Muscle layer of duodenum (tissue), 2 donors: ENCODE measurements at regions not wholly inside any gene's neighbourhood (a gene's known extent, or its start where the extent isn't known, plus 50 kb on each side); places are given as distances from the start of the nearest gene placed in this dataset.
"Not testable (repeated sequence)": the region's sequence is repeated elsewhere in the genome, so short reads cannot be mapped to it uniquely, and the experiment has no call there.

Experiments
- H3K27ac ChIP-seq: one replicate; pipeline ENCODE4 v1.7.0; 2013; ENCODE audit warnings: mild to moderate bottlenecking, low read length
- H3K27me3 ChIP-seq: one replicate; pipeline ENCODE4 v1.7.0; 2013; ENCODE audit warnings: low read depth, mild to moderate bottlenecking, control low read depth, low read length
- H3K36me3 ChIP-seq, 2 donors: one replicate each; pipeline ENCODE4 v1.7.0; 2013; ENCODE audit warnings: low read length in 2 of 2, control low read depth in 1 of 2, mild to moderate bottlenecking in 1 of 2; ENCODE audit not compliant: insufficient read depth in 2 of 2, control insufficient read depth in 1 of 2
- H3K4me1 ChIP-seq, 2 donors: one replicate each; pipeline ENCODE4 v1.7.0; 2013; ENCODE audit warnings: low read length in 2 of 2, mild to moderate bottlenecking in 2 of 2, control low read depth in 1 of 2, moderate library complexity in 1 of 2; ENCODE audit not compliant: insufficient read depth in 2 of 2, control insufficient read depth in 1 of 2
- H3K4me3 ChIP-seq, 2 donors: one replicate each; pipeline ENCODE4 v1.7.0; 2013; ENCODE audit warnings: low read length in 2 of 2, low read depth in 1 of 2, mild to moderate bottlenecking in 1 of 2
- H3K9me3 ChIP-seq, 2 donors: one replicate each; pipeline ENCODE4 v1.7.0; 2013; ENCODE audit warnings: low read length in 2 of 2, control low read depth in 1 of 2, mild to moderate bottlenecking in 1 of 2; ENCODE audit not compliant: control insufficient read depth in 1 of 2
- donor health status: healthy.

- H3K9me3 ChIP-seq, H3K27ac ChIP-seq, H3K27me3 ChIP-seq, H3K36me3 ChIP-seq, H3K4me3 ChIP-seq: not testable (repeated sequence)
- peaks cover 0 to 10% of the 10 kb centered on the region in 2 donors for H3K4me1 ChIP-seq
Measured at GRCh38 chr22:22056809-22057594, 74.4 kb upstream of the TOP3B start.

- not testable (repeated sequence) for H3K27ac ChIP-seq, H3K4me1 ChIP-seq, H3K4me3 ChIP-seq, H3K27me3 ChIP-seq, H3K9me3 ChIP-seq, H3K36me3 ChIP-seq
Measured at GRCh38 chr22:22052548-22053139, 70.1 kb upstream of the TOP3B start.

- not testable (repeated sequence) for H3K27me3 ChIP-seq, H3K4me1 ChIP-seq, H3K36me3 ChIP-seq, H3K9me3 ChIP-seq, H3K4me3 ChIP-seq, H3K27ac ChIP-seq
Measured at GRCh38 chr22:22051032-22051431, 68.4 kb upstream of the TOP3B start.

DNA sequence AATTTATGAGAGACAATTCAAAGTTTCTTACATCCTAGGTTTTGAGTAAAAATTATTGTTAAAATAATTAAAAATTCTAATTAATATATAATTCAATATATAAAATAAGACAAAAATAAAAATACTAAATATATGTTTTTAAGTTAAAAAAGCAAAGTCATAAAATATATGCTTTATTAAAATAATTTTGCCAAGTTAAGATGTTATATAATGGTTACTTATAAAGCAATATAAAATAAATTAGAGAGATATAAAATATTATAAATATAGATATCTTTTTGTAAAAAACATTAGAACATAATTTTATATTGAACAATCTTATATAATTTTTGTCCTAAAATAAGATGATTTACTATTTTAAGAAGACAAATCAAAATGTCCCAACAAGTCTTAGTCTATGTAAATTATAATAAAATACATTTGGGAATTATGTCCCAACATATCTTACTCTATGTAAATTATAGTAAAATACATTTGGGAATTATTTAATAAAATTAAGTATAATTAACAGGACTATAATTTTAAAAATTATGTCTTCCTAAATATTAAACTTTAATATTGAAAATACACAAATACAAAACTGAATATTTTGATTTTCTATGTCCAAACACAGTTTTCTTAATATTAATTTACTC lies 67.7 kb upstream of the TOP3B start:
- H3K27ac ChIP-seq: no peak overlapping the region
- no peak overlapping the region for H3K4me3 ChIP-seq
- H3K36me3 ChIP-seq: no peaks in the 10 kb centered on the region
- no peaks in the 10 kb centered on the region for H3K9me3 ChIP-seq
- H3K27me3 ChIP-seq: no peaks in the 10 kb centered on the region
- H3K4me1 ChIP-seq: no peaks in the 10 kb centered on the region

- H3K36me3 ChIP-seq: no peaks in the 10 kb centered on the region
- H3K9me3 ChIP-seq: no peaks in the 10 kb centered on the region
- H3K27ac ChIP-seq: no peak overlapping the region
- H3K27me3 ChIP-seq: no peaks in the 10 kb centered on the region
- H3K4me3 ChIP-seq: no peak overlapping the region
- no peaks in the 10 kb centered on the region for H3K4me1 ChIP-seq
Measured at GRCh38 chr22:22049684-22050083, 67.1 kb upstream of the TOP3B start.

- no peak overlapping the region for H3K27ac ChIP-seq
- H3K4me3 ChIP-seq: no peak overlapping the region
- no peaks in the 10 kb centered on the region for H3K27me3 ChIP-seq
Measured at GRCh38 chr22:22048981-22049531, 66.5 kb upstream of the TOP3B start.

DNA sequence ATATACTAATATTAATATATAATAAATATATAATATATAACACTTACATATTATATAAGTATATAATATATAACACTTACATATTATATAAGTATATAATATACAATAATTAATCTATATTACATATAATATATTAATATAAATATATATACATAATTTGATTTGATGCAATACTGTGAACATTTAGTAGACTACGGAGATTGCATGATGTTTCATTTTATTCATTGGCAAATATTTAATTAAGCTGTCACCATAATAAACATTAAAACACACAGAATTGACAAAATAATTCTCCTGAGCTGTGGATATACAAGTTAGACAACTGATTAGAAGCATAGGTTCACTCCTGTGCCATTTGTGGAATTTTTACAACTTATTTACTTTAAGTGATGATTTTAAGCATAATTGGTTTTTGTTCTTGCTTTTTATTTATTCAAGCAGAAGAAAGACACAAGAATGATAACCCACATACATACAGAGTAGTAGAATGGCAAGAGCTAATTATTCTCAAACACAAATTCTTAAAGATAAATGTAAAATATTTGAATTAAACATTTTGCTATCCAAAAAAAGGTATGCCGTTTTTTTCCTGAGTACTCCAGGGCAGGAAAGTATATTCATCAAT lies 65.8 kb upstream of the TOP3B start:
- H3K27ac ChIP-seq: no peak overlapping the region
- H3K4me3 ChIP-seq: no peak overlapping the region
- no peaks in the 10 kb centered on the region for H3K9me3 ChIP-seq
- no peaks in the 10 kb centered on the region for H3K4me1 ChIP-seq
- no peaks in the 10 kb centered on the region for H3K27me3 ChIP-seq
- no peaks in the 10 kb centered on the region for H3K36me3 ChIP-seq

More at GRCh38 chr22:22048981-22049531, 66.5 kb upstream of the TOP3B start:
- H3K36me3 ChIP-seq: no peaks in the 10 kb centered on the region
- H3K4me1 ChIP-seq: no peaks in the 10 kb centered on the region
- no peaks in the 10 kb centered on the region for H3K9me3 ChIP-seq

DNA sequence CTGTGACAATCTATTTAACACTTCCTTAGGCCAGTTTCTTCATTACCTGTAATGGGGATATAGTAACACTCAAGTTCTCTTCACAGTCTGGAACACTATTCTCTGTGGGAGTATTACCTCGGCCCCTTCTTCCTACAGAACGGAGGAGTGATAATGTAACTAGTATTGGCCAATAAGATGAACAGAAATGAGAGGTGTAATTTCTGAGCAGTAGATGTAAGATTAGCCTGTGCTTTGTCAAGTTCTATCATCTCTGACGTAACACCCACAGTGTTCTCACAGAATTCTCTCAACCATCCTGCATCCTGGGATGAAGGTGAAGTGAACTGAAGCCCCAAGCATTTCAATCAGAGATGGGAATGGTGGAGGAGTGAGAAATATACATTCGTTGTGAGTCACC lies 65.2 kb upstream of the TOP3B start:
- Histone ChIP-seq H3K27me3 (no peaks in the 10 kb centered on the region), H3K4me3 (no peak overlapping the region), H3K27ac (no peak overlapping the region), H3K4me1 (no peaks in the 10 kb centered on the region), H3K36me3 (no peaks in the 10 kb centered on the region), H3K9me3 (no peaks in the 10 kb centered on the region)

- Histone ChIP-seq H3K27ac (no peak overlapping the region), H3K36me3 (no peaks in the 10 kb centered on the region), H3K9me3 (no peaks in the 10 kb centered on the region), H3K4me3 (no peak overlapping the region), H3K4me1 (no peaks in the 10 kb centered on the region), H3K27me3 (no peaks in the 10 kb centered on the region)
Measured at GRCh38 chr22:22047266-22047665, 64.7 kb upstream of the TOP3B start.

GRCh38 chr22:22046370-22046769 lies 63.8 kb upstream of the TOP3B start:
- Histone ChIP-seq H3K27ac (no peak overlapping the region), H3K4me3 (no peak overlapping the region), H3K4me1 (no peaks in the 10 kb centered on the region), H3K9me3 (no peaks in the 10 kb centered on the region), H3K27me3 (no peaks in the 10 kb centered on the region), H3K36me3 (no peaks in the 10 kb centered on the region)

- no peak overlapping the region for H3K4me3 ChIP-seq
- H3K9me3 ChIP-seq: no peaks in the 10 kb centered on the region
- H3K4me1 ChIP-seq: no peaks in the 10 kb centered on the region
- H3K36me3 ChIP-seq: no peaks in the 10 kb centered on the region
- no peaks in the 10 kb centered on the region for H3K27me3 ChIP-seq
- H3K27ac ChIP-seq: no peak overlapping the region
Measured at GRCh38 chr22:22045571-22046335, 63.2 kb upstream of the TOP3B start.
